PC-3 (cell line): ENCODE measurements at regions not wholly inside any gene's neighbourhood (a gene's known extent, or its start where the extent isn't known, plus 50 kb on each side); places are given as distances from the start of the nearest gene placed in this dataset.

Experiments used
- ATAC-seq: fragments of 200-7000 bp; cut with Tn5 transposase; 2 replicates; pipeline ENCODE4 v1.9.1; 2020; ENCODE audit warnings: mild to moderate bottlenecking, moderate library complexity
- BruUV-seq: library from RNA; stranded (reverse); fragments of 400-500 nt; replicated peaks from 2 replicates; lab custom pipeline; 2021; lab: Mats Ljungman, UMichigan
- CTCF ChIA-PET: fragments of 300-600 bp; sonication (Branson Sonifier 250); formaldehyde crosslinking; loops from one replicate; lab custom pipeline; 2022; ENCODE audit warnings: antibody characterized with exemption; lab: Charles Lee
- POLR2A ChIA-PET: fragments of 300-600 bp; sonication (Branson Sonifier 250); formaldehyde crosslinking; loops from one replicate; lab custom pipeline; 2022; ENCODE audit warnings: antibody characterized with exemption; ENCODE audit not compliant: unreplicated experiment; lab: Charles Lee
- DNase-seq: peaks from one replicate; pipeline ENCODE4 v3.0.0-alpha.2; 2015
- H2AFZ ChIP-seq: fragments of 300-600 bp; sonication (generic); 2 replicates; pipeline ENCODE4 v1.6.0; 2016; ENCODE audit warnings: antibody characterized with exemption, low read length
- H3F3A ChIP-seq: fragments of 300-600 bp; sonication (generic); one replicate; pipeline ENCODE4 v1.6.0; 2017; ENCODE audit warnings: antibody characterized with exemption, low read length, control low read depth, mild to moderate bottlenecking; ENCODE audit not compliant: unreplicated experiment
- H3K27ac ChIP-seq: fragments of 300-600 bp; sonication (generic); 2 replicates; pipeline ENCODE4 v1.5.1; 2016; ENCODE audit warnings: mild to moderate bottlenecking, low read length
- H3K27me3 ChIP-seq: fragments of 300-600 bp; sonication (generic); 2 replicates; pipeline ENCODE4 v1.6.1; 2016; ENCODE audit warnings: low read length, mixed read lengths
- H3K36me3 ChIP-seq: fragments of 300-600 bp; sonication (generic); 2 replicates; pipeline ENCODE4 v1.6.1; 2016; ENCODE audit warnings: low read depth, mixed run types, low read length, mixed read lengths
- H3K4me1 ChIP-seq: fragments of 300-600 bp; sonication (generic); 2 replicates; pipeline ENCODE4 v1.5.1; 2016; ENCODE audit warnings: low read length; ENCODE audit not compliant: insufficient read depth
- H3K4me2 ChIP-seq: fragments of 300-600 bp; sonication (generic); 2 replicates; pipeline ENCODE4 v1.6.0; 2016; ENCODE audit warnings: low read length
- H3K4me3 ChIP-seq: fragments of 300-600 bp; sonication (generic); 2 replicates; pipeline ENCODE4 v1.5.1; 2016; ENCODE audit warnings: mild to moderate bottlenecking, low read length, mixed read lengths
- H3K79me2 ChIP-seq: fragments of 300-600 bp; sonication (generic); 2 replicates; pipeline ENCODE4 v1.6.1; 2017; ENCODE audit warnings: low read length, mixed read lengths
- H3K9ac ChIP-seq: fragments of 300-600 bp; sonication (generic); 2 replicates; pipeline ENCODE4 v1.6.0; 2016; ENCODE audit warnings: mild to moderate bottlenecking, low read length
- H3K9me2 ChIP-seq: fragments of 300-600 bp; sonication (generic); replicated peaks from 2 replicates; pipeline ENCODE4 v1.6.1; 2016; ENCODE audit warnings: mixed run types, low read length, mixed read lengths
- H3K9me3 ChIP-seq: fragments of 300-600 bp; sonication (generic); 2 replicates; pipeline ENCODE4 v1.6.1; 2016; ENCODE audit warnings: low read length, mixed read lengths
- H4K20me1 ChIP-seq: fragments of 300-600 bp; sonication (generic); 2 replicates; pipeline ENCODE4 v1.6.1; 2016; ENCODE audit warnings: low read length, mixed read lengths
- EZH2 ChIP-seq: fragments of 300-600 bp; sonication (generic); IDR thresholded peaks from one replicate; pipeline ENCODE4 v1.6.1; 2017; ENCODE audit warnings: antibody characterized with exemption, mild to moderate bottlenecking, low read length; ENCODE audit not compliant: unreplicated experiment
- EZH2phosphoT487 ChIP-seq: fragments of 300-600 bp; sonication (generic); IDR thresholded peaks from 2 replicates; pipeline ENCODE4 v1.6.1; 2018; ENCODE audit warnings: mild to moderate bottlenecking, antibody characterized with exemption, low read length, borderline replicate concordance
- intact Hi-C: fragments of 100-400 bp; cut with micrococcal nuclease; formaldehyde crosslinking; loops from 2 replicates; pipeline ENCODE4 v1.9.0; 2023
- TF ChIP-seq, protein P1 (sequence below): fragments of 300-600 bp; sonication (generic); conservative IDR thresholded peaks from 2 replicates; pipeline ENCODE4 v1.5.1; 2017; ENCODE audit warnings: antibody characterized with exemption, low read depth, mild to moderate bottlenecking, low read length

DNA sequence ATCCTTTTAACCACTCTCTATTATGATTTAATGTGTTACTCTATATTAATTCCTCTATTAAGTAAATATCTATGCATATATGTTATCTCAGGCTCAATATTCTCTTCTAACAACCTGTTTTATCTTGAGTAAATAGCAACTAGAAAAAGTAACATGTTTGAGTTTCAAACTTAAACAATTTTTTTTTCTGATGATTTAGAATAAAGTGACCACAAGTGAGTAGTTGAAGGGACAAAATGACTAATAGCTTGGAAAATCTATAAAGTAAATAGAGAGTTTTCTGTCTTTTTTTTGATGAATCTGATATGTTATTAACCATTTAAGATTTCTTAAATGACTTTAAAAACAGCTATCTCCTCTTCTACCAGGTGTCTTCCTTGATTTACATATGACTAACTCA is 483.8 kb downstream of the TFEC start:
- POLR2A ChIA-PET: interaction anchor here (0.6 kb wide), 1 partner anchor 16 kb away, joined by 4 read pairs; no protein-coding TSS in a partner anchor

DNA sequence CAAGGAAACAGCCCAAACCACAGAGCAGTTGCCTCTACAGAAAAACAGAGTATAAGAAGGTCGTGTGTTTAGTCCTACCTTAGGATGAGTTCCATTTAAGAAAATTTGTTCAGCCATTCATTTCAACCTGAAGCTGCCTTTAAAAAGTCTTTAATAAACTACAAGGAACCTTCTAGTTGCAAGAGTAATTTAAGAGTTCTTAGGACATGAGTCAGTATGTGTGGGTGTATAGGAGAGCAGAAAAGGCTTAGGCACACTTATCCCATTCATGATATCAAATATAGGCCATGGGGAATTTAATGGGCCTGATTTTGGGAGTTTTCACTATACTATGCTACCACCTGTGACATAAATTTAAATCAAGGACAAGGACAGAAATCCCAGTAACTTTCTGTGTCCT is 496.8 kb downstream of the TFEC start:
- no peaks in the 10 kb centered on the region for H3K27me3 ChIP-seq
- H3F3A ChIP-seq: no peaks in the 10 kb centered on the region
- POLR2A ChIA-PET: no interaction called here
- CTCF ChIA-PET: no interaction called here
- no peak overlapping the region for H2AFZ ChIP-seq
- no peaks in the 10 kb centered on the region for H3K9me3 ChIP-seq
- TF ChIP-seq EZH2 (no peak), EZH2phosphoT487 (no peak)
- TF ChIP-seq, protein P1, sequence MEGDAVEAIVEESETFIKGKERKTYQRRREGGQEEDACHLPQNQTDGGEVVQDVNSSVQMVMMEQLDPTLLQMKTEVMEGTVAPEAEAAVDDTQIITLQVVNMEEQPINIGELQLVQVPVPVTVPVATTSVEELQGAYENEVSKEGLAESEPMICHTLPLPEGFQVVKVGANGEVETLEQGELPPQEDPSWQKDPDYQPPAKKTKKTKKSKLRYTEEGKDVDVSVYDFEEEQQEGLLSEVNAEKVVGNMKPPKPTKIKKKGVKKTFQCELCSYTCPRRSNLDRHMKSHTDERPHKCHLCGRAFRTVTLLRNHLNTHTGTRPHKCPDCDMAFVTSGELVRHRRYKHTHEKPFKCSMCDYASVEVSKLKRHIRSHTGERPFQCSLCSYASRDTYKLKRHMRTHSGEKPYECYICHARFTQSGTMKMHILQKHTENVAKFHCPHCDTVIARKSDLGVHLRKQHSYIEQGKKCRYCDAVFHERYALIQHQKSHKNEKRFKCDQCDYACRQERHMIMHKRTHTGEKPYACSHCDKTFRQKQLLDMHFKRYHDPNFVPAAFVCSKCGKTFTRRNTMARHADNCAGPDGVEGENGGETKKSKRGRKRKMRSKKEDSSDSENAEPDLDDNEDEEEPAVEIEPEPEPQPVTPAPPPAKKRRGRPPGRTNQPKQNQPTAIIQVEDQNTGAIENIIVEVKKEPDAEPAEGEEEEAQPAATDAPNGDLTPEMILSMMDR: no peak
- H3K79me2 ChIP-seq: no peaks in the 10 kb centered on the region
- no peaks in the 10 kb centered on the region for H3K9me2 ChIP-seq
- H3K4me1 ChIP-seq: peaks cover 9% of the 10 kb centered on the region; the same call in 1 of the 2 replicates
- no peak overlapping the region for H3K9ac ChIP-seq
- no TSS peak for BruUV-seq
- H3K36me3 ChIP-seq: no peaks in the 10 kb centered on the region
- H3K4me3 ChIP-seq: no peak overlapping the region
- no peak overlapping the region for H3K27ac ChIP-seq
- DNase-seq (no peak), ATAC-seq (peak; percentile 45)
- peak overlapping the region; percentile 11; the same call in 1 of the 2 replicates for H3K4me2 ChIP-seq
- intact Hi-C loops: no loop called here
- no peaks in the 10 kb centered on the region for H4K20me1 ChIP-seq

More for the DNA sequence above, 483.8 kb downstream of the TFEC start:
- H3K4me2 ChIP-seq: peak overlapping the region; percentile 29
- CTCF ChIA-PET: no interaction called here
- no peak overlapping the region for H2AFZ ChIP-seq
- H3K9me2 ChIP-seq: no peaks in the 10 kb centered on the region
- H3K9ac ChIP-seq: no peak overlapping the region
- peaks cover 16% of the 10 kb centered on the region for H3K4me1 ChIP-seq
- DNase-seq (peak; percentile 61), ATAC-seq (peak; percentile 73)
- intact Hi-C loops: loop anchor here (1.0 kb wide), 1 partner anchor 72 kb away; no protein-coding TSS in a partner anchor
- H3K4me3 ChIP-seq: no peak overlapping the region
- H3K36me3 ChIP-seq: no peaks in the 10 kb centered on the region
- no TSS peak for BruUV-seq
- no peak overlapping the region for H3K27ac ChIP-seq
- H3K27me3 ChIP-seq: no peaks in the 10 kb centered on the region
- H3K9me3 ChIP-seq: no peaks in the 10 kb centered on the region
- H4K20me1 ChIP-seq: no peaks in the 10 kb centered on the region
- no peaks in the 10 kb centered on the region for H3F3A ChIP-seq
- TF ChIP-seq, protein P1: no peak
- TF ChIP-seq EZH2: no peak
- TF ChIP-seq EZH2phosphoT487: no peak
- H3K79me2 ChIP-seq: no peaks in the 10 kb centered on the region

DNA sequence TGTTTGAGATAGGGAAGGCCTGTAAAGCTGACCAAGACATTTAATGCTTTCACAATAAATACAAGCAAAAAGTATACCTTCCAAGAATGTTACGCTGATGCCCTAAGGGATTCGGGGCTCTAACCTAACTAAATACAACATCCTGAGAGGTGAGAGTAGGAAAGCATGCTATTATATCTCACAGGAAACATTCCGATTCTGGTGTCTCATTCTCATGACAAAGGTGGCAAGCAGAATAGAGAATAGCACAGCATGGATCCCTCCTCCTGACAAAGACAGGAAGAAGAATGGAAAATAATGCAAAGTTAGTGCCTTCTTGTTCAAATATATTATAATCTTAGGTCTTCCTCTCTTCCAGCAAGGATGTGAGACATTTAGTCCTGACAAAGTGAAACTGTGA is 504.3 kb downstream of the TFEC start:
- H3K79me2 ChIP-seq: no peaks in the 10 kb centered on the region
- no peaks in the 10 kb centered on the region for H3K27me3 ChIP-seq
- ChIA-PET CTCF (no interaction called here), POLR2A (no interaction called here)
- no peaks in the 10 kb centered on the region for H3K36me3 ChIP-seq
- no peaks in the 10 kb centered on the region for H4K20me1 ChIP-seq
- TF ChIP-seq EZH2phosphoT487 (no peak), EZH2 (no peak)
- TF ChIP-seq, protein P1: no peak
- no peaks in the 10 kb centered on the region for H3F3A ChIP-seq
- H3K9me3 ChIP-seq: peaks cover 6% of the 10 kb centered on the region; the same call in 1 of the 2 replicates
- no TSS peak for BruUV-seq
- H3K9ac ChIP-seq: no peak overlapping the region
- H3K9me2 ChIP-seq: no peaks in the 10 kb centered on the region
- H3K4me2 ChIP-seq: no peak overlapping the region
- H2AFZ ChIP-seq: no peak overlapping the region
- no peak overlapping the region for H3K4me3 ChIP-seq
- no peak for ATAC-seq
- intact Hi-C loops: no loop called here
- no peak for DNase-seq
- no peak overlapping the region for H3K27ac ChIP-seq
- H3K4me1 ChIP-seq: no peaks in the 10 kb centered on the region
